ENCODE measurements at regions not wholly inside any gene's neighbourhood (a gene's known extent, or its start where the extent isn't known, plus 50 kb on each side); places are given as distances from the start of the nearest gene placed in this dataset.

GRCh38 chr2:126224776-126225175 is 431.2 kb upstream of the GYPC start:
- H3K9me3 Mint-ChIP-seq: peaks cover 9% of the 10 kb centered on the region
- DNase-seq: no peak
- TF ChIP-seq CTCF (conservative IDR thresholded peaks at IDR 0.05): no peak
- H3K36me3 Mint-ChIP-seq (ENCODE audit: low read depth): no peaks in the 10 kb centered on the region
- H3K9me3 ChIP-seq (ENCODE audit: control insufficient read depth, low read length): peaks cover 6% of the 10 kb centered on the region
- H3K27me3 ChIP-seq (ENCODE audit: control insufficient read depth, insufficient read depth, low read length, poor library complexity, severe bottlenecking): no peaks in the 10 kb centered on the region
- WGBS, 2 experiments (ENCODE audit: insufficient coverage in 1 of 2, insufficient read length in 1 of 2): 92 to 100% methylated on average over 1 of the region's 1 CpG
- no peak overlapping the region for H3K4me3 Mint-ChIP-seq
- H3K4me1 Mint-ChIP-seq: no peaks in the 10 kb centered on the region
- H3K36me3 ChIP-seq (ENCODE audit: control insufficient read depth, insufficient read depth, low read length): no peaks in the 10 kb centered on the region
- H3K4me3 ChIP-seq (ENCODE audit: low read length): no peak overlapping the region
- H3K9ac ChIP-seq (ENCODE audit: extremely low read depth, low read length, poor library complexity, severe bottlenecking): no peak overlapping the region
- no peaks in the 10 kb centered on the region for H3K27me3 Mint-ChIP-seq (ENCODE audit: insufficient read depth)
- H3K4me1 ChIP-seq (ENCODE audit: control insufficient read depth, insufficient read depth, low read length): no peaks in the 10 kb centered on the region
- H3K27ac ChIP-seq (ENCODE audit: low read depth, low read length): no peak overlapping the region
- H3K27ac Mint-ChIP-seq: no peak overlapping the region

- H3K4me1 ChIP-seq (ENCODE audit: control insufficient read depth, insufficient read depth, low read length): no peaks in the 10 kb centered on the region
- no peak for DNase-seq
- 92% methylated on average over 1 of the region's 1 CpG; no CpG with 5 or more reads in 1 of the 2 experiments for WGBS, 2 experiments (ENCODE audit: insufficient coverage in 1 of 2, insufficient read length in 1 of 2)
- no peak overlapping the region for H3K27ac ChIP-seq (ENCODE audit: low read depth, low read length)
- H3K27me3 ChIP-seq (ENCODE audit: control insufficient read depth, insufficient read depth, low read length, poor library complexity, severe bottlenecking): no peaks in the 10 kb centered on the region
- H3K4me1 Mint-ChIP-seq: no peaks in the 10 kb centered on the region
- H3K9ac ChIP-seq (ENCODE audit: extremely low read depth, low read length, poor library complexity, severe bottlenecking): no peak overlapping the region
- H3K27ac Mint-ChIP-seq: no peak overlapping the region
- H3K36me3 Mint-ChIP-seq (ENCODE audit: low read depth): no peaks in the 10 kb centered on the region
- no peak overlapping the region for H3K4me3 Mint-ChIP-seq
- H3K27me3 Mint-ChIP-seq (ENCODE audit: insufficient read depth): no peaks in the 10 kb centered on the region
- peaks cover under 1% of the 10 kb centered on the region for H3K9me3 Mint-ChIP-seq
- TF ChIP-seq CTCF (conservative IDR thresholded peaks at IDR 0.05): peak; percentile 74
- H3K36me3 ChIP-seq (ENCODE audit: control insufficient read depth, insufficient read depth, low read length): no peaks in the 10 kb centered on the region
- H3K9me3 ChIP-seq (ENCODE audit: control insufficient read depth, low read length): no peaks in the 10 kb centered on the region
- H3K4me3 ChIP-seq (ENCODE audit: low read length): no peak overlapping the region
Measured at GRCh38 chr2:126227250-126227649, 428.7 kb upstream of the GYPC start.

GRCh38 chr2:126228531-126228930 is 427.4 kb upstream of the GYPC start:
- WGBS, 2 experiments (ENCODE audit: insufficient coverage in 1 of 2, insufficient read length in 1 of 2): no CpG with 5 or more reads among the region's 1 CpG
- TF ChIP-seq CTCF (conservative IDR thresholded peaks at IDR 0.05): no peak
- H3K36me3 Mint-ChIP-seq (ENCODE audit: low read depth): no peaks in the 10 kb centered on the region

More at GRCh38 chr2:126228531-126228930, 427.4 kb upstream of the GYPC start:
- no peaks in the 10 kb centered on the region for H3K9me3 Mint-ChIP-seq
- Histone ChIP-seq H3K9ac (ENCODE audit: extremely low read depth, low read length, poor library complexity, severe bottlenecking) (no peak overlapping the region), H3K4me1 (ENCODE audit: control insufficient read depth, insufficient read depth, low read length) (no peaks in the 10 kb centered on the region), H3K27ac (ENCODE audit: low read depth, low read length) (no peak overlapping the region), H3K36me3 (ENCODE audit: control insufficient read depth, insufficient read depth, low read length) (no peaks in the 10 kb centered on the region), H3K4me3 (ENCODE audit: low read length) (no peak overlapping the region), H3K9me3 (ENCODE audit: control insufficient read depth, low read length) (no peaks in the 10 kb centered on the region), H3K27me3 (ENCODE audit: control insufficient read depth, insufficient read depth, low read length, poor library complexity, severe bottlenecking) (no peaks in the 10 kb centered on the region)
- no peaks in the 10 kb centered on the region for H3K27me3 Mint-ChIP-seq (ENCODE audit: insufficient read depth)
- DNase-seq: no peak
- no peaks in the 10 kb centered on the region for H3K4me1 Mint-ChIP-seq
- H3K4me3 Mint-ChIP-seq: no peak overlapping the region
- no peak overlapping the region for H3K27ac Mint-ChIP-seq
